ENCODE measurements at regions not wholly inside any gene's neighbourhood (a gene's known extent, or its start where the extent isn't known, plus 50 kb on each side); places are given as distances from the start of the nearest gene placed in this dataset.

DNA sequence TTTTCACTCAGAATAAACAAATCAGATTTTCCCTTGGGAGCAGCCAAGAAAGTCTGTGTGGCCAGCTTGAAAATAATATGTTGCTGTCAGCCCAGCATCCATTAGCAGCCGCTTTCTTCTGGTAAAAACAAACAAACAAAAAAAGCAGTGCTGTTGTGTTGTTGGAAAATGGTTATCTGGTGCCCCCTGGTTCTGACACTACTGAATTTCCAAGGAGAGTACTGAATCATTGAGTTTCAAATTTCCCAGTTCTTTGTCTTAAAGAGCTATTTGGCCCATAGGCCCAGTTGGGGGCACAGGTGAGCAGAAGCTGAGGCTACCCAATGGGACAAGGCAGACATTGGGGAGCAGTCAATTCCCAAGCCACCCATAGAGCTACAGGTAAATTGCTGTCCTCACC is 995.9 kb downstream of the UQCRFS1 start:
- H3K4me3 ChIP-seq (replicated peaks in 1 of 2; ENCODE audit: low read depth in 2 of 2, low read length in 2 of 2) = no peak overlapping the region
- TF ChIP-seq, protein P1, sequence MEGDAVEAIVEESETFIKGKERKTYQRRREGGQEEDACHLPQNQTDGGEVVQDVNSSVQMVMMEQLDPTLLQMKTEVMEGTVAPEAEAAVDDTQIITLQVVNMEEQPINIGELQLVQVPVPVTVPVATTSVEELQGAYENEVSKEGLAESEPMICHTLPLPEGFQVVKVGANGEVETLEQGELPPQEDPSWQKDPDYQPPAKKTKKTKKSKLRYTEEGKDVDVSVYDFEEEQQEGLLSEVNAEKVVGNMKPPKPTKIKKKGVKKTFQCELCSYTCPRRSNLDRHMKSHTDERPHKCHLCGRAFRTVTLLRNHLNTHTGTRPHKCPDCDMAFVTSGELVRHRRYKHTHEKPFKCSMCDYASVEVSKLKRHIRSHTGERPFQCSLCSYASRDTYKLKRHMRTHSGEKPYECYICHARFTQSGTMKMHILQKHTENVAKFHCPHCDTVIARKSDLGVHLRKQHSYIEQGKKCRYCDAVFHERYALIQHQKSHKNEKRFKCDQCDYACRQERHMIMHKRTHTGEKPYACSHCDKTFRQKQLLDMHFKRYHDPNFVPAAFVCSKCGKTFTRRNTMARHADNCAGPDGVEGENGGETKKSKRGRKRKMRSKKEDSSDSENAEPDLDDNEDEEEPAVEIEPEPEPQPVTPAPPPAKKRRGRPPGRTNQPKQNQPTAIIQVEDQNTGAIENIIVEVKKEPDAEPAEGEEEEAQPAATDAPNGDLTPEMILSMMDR (IDR thresholded peaks at IDR 0.05; ENCODE audit: low read depth, low read length) = no peak
- DNase-seq (ENCODE audit: low read depth in 2 of 2) = no peak

DNA sequence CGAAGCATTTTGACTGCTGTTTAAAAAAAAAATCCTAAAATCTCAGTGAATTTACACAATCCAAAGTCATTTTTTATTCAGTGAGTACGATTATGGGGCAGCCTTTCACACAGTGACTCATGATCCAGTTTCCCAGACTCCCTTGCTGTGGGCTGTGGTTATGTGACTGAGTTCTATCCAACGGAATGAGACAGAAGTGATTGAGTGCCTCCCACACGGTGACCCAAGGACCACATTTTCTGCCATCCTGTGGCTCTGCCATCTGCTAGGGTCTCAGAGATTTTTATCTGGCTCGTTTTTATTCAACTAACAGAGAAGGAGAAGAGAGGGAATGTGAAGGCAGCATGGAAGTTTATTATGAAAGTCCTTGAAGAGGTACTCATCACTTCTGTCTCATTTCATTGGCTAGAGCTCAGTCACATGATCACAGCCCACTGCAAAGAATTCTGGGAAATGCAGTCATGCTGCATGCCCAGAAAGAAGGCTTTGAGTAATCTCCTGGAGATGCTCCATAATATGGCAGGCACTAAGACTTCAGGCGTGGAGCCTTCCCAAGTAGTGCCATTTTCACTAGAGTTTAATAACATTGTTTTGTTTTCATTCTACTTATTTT is 999.4 kb downstream of the UQCRFS1 start:
- TF ChIP-seq, protein P1 (IDR thresholded peaks at IDR 0.05; ENCODE audit: low read depth, low read length) = no peak
- peak in 1 of 2 donors; percentile 8 for DNase-seq (ENCODE audit: low read depth in 2 of 2)
- no peak overlapping the region for H3K4me3 ChIP-seq (replicated peaks in 1 of 2; ENCODE audit: low read depth in 2 of 2, low read length in 2 of 2)

DNA sequence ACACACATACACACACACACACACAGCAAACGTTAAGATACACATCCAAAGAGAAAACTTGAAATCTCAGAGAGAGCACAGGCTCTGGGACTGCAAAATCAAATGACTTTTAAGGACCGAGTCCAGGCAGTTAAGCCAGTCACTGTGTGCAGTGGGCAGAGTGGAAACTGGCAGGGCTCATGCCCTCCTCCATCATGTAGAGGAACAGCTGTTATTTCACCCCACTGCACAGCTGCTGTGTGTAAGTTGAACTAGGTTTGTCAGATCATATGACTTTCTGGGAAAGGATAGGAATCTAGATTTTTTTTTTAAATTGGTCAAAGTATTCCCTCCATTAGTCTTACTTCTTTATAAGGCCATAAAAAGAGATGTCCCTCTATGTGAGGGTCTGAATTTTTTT is 1002.1 kb downstream of the UQCRFS1 start:
- no peak for DNase-seq (ENCODE audit: low read depth in 2 of 2)
- no peak overlapping the region for H3K4me3 ChIP-seq (replicated peaks in 1 of 2; ENCODE audit: low read depth in 2 of 2, low read length in 2 of 2)
- TF ChIP-seq, protein P1 (IDR thresholded peaks at IDR 0.05; ENCODE audit: low read depth, low read length) = no peak

DNA sequence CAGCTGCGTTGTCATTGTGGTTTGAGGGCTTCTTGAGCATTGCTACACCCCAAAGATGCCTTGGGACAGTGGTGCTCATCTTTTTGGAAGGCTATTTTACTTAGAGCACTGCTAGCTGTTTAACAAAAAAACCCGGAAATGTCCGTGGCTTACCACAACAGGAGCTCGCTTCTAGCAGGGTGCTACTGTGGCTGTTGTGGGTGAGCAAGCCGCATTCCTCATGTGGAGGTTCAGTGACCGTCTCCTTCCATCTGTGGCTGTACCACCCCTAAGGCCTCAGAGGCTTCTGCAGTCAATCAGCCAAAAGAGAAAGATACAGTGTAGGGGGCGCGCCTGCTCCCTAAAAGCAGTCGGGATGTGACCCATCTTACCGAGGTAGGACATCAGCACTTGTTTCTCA is 1004.2 kb downstream of the UQCRFS1 start:
- no peak for DNase-seq (ENCODE audit: low read depth in 2 of 2)
- TF ChIP-seq, protein P1 (IDR thresholded peaks at IDR 0.05; ENCODE audit: low read depth, low read length) = no peak
- H3K4me3 ChIP-seq (replicated peaks in 1 of 2; ENCODE audit: low read depth in 2 of 2, low read length in 2 of 2) = no peak overlapping the region

DNA sequence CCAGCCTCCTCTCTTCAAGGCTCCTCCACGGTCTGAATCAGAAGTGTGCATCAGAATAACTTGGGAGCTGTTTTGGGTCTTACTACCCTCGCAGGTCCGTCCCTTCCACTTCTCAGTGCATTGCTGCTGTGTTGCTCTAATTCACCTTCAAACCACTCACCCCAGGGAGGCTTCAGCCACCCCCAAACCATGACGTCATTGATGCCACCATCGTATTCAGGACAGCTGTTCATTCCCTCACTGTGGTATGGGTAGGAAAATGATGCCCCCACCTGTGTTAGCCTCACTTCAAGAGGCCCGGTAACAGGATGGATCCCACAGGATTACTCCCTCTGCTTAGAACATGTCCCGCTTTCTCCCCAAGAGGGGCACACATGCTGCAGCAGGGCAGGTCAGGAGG is 1005.7 kb downstream of the UQCRFS1 start:
- no peak for DNase-seq (ENCODE audit: low read depth in 2 of 2)
- H3K4me3 ChIP-seq (replicated peaks in 1 of 2; ENCODE audit: low read depth in 2 of 2, low read length in 2 of 2) = no peak overlapping the region
- TF ChIP-seq, protein P1 (IDR thresholded peaks at IDR 0.05; ENCODE audit: low read depth, low read length) = no peak

DNA sequence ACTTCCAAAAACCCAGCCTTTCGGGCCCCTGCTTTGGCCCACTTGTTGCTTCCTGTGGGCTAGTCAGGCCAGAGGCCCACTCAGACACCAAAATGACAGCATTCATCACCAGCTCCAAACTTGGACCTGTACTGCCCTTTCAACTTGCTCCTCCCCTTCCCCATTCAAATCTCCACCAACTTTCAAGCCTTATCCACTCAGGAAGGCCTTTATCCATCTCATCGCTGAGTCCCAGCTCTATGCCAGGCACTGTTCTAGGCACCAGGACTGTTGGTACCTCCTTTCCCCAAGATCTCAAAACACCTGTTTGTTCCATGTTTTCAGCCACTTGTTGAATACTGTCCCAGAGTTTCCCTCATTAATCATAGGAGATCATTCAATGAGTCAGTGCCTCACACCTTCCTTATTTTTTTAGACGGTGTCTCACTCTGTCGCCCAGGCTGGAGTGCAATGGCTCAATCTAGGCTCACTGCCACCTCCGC is 1011.4 kb downstream of the UQCRFS1 start:
- TF ChIP-seq, protein P1 (IDR thresholded peaks at IDR 0.05; ENCODE audit: low read depth, low read length) = no peak
- no peak overlapping the region for H3K4me3 ChIP-seq (replicated peaks in 1 of 2; ENCODE audit: low read depth in 2 of 2, low read length in 2 of 2)
- DNase-seq (ENCODE audit: low read depth in 2 of 2) = no peak

DNA sequence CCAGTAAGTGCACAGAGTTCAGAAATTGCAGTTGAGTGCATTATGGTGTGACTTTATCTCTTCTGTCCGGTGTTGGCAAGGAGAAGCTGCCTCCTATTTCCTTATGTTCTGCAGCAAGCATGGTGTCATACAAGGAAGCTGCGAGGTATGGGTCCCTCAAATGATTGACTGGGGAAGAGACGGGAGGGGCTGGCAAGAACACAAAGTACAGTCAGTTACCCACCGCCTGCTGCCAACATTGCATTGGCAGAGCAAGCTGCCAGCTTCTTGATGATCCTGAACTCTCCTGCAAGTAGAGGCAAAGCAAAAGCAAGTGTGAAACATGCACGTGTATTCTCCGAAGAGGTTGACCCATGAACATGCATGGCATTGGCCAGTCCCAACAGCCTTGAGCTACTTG is 1013.6 kb downstream of the UQCRFS1 start:
- DNase-seq (ENCODE audit: low read depth in 2 of 2) = no peak
- TF ChIP-seq, protein P1 (IDR thresholded peaks at IDR 0.05; ENCODE audit: low read depth, low read length) = no peak
- H3K4me3 ChIP-seq (replicated peaks in 1 of 2; ENCODE audit: low read depth in 2 of 2, low read length in 2 of 2) = no peak overlapping the region

Data from cardiac fibroblast (primary cell).